WTC11 (cell line): ENCODE measurements at regions not wholly inside any gene's neighbourhood (a gene's known extent, or its start where the extent isn't known, plus 50 kb on each side); places are given as distances from the start of the nearest gene placed in this dataset.

ENCODE experiments used
- AFF4 ChIP-seq: sonication (generic); formaldehyde crosslinking; IDR thresholded peaks from 2 replicates; pipeline ENCODE4 v1.8.1; 2023; ENCODE audit warnings: mild to moderate bottlenecking, missing genetic modification reagents, borderline replicate concordance
- AR ChIP-seq: fragments of 250-450 bp; sonication (Bioruptor Pico); IDR thresholded peaks from 2 replicates; pipeline ENCODE4 v1.9.0; 2021; ENCODE audit warnings: mild to moderate bottlenecking
- ARID4B ChIP-seq: sonication (generic); formaldehyde crosslinking; IDR thresholded peaks from 2 replicates; pipeline ENCODE4 v1.8.0; 2023; ENCODE audit warnings: missing genetic modification reagents, mild to moderate bottlenecking, borderline replicate concordance
- CTCF ChIP-seq: fragments of 200-600 bp; IDR thresholded peaks from 2 replicates; pipeline ENCODE4 v1.8.0; 2022; ENCODE audit warnings: antibody characterized with exemption
- E2F4 ChIP-seq: sonication (generic); formaldehyde crosslinking; IDR thresholded peaks from 2 replicates; pipeline ENCODE4 v1.8.1; 2022; ENCODE audit warnings: low read depth, mild to moderate bottlenecking, moderate library complexity, missing genetic modification reagents, borderline replicate concordance
- FOXP1 ChIP-seq: sonication (generic); formaldehyde crosslinking; IDR thresholded peaks from 2 replicates; pipeline ENCODE4 v1.8.0; 2022; ENCODE audit warnings: missing genetic modification reagents, mild to moderate bottlenecking, moderate library complexity, borderline replicate concordance
- HMGXB4 ChIP-seq: sonication (generic); formaldehyde crosslinking; IDR thresholded peaks from 2 replicates; pipeline ENCODE4 v1.8.1; 2023; ENCODE audit warnings: mild to moderate bottlenecking, moderate library complexity, missing genetic modification reagents
- JUN ChIP-seq: sonication (generic); formaldehyde crosslinking; IDR thresholded peaks from 2 replicates; pipeline ENCODE4 v1.8.0; 2023; ENCODE audit warnings: mild to moderate bottlenecking, missing genetic modification reagents
- MAX ChIP-seq: sonication (generic); formaldehyde crosslinking; IDR thresholded peaks from 2 replicates; pipeline ENCODE4 v1.8.0; 2022; ENCODE audit warnings: mild to moderate bottlenecking, missing genetic modification reagents
- MLX ChIP-seq: sonication (generic); formaldehyde crosslinking; IDR thresholded peaks from 2 replicates; pipeline ENCODE4 v1.8.1; 2023; ENCODE audit warnings: mild to moderate bottlenecking, missing genetic modification reagents, moderate library complexity
- MXD4 ChIP-seq: fragments of 250-450 bp; sonication (Bioruptor Pico); IDR thresholded peaks from 2 replicates; pipeline ENCODE4 v1.8.0; 2021; ENCODE audit warnings: mild to moderate bottlenecking, moderate library complexity, borderline replicate concordance
- SP1 ChIP-seq: sonication (generic); formaldehyde crosslinking; conservative IDR thresholded peaks from 2 replicates; pipeline ENCODE4 v1.8.1; 2022; ENCODE audit warnings: missing genetic modification reagents
- ZNF121 ChIP-seq: sonication (generic); formaldehyde crosslinking; IDR thresholded peaks from 2 replicates; pipeline ENCODE4 v1.8.0; 2023; ENCODE audit warnings: missing genetic modification reagents
- ZNF232 ChIP-seq: sonication (generic); formaldehyde crosslinking; IDR thresholded peaks from 2 replicates; pipeline ENCODE4 v1.8.0; 2022; ENCODE audit warnings: mild to moderate bottlenecking, missing genetic modification reagents

GRCh38 chr10:123613346-123613850 is 52.8 kb upstream of the GPR26 start:
- TF ChIP-seq FOXP1 (CRISPR knock-in tag), result no peak
- TF ChIP-seq SP1, result no peak
- no peak for TF ChIP-seq CTCF
- no peak for TF ChIP-seq E2F4 (CRISPR knock-in tag)
- TF ChIP-seq AFF4, result no peak
- TF ChIP-seq MLX (CRISPR knock-in tag), result no peak
- TF ChIP-seq HMGXB4 (CRISPR knock-in tag), result no peak
- no peak for TF ChIP-seq ZNF232
- TF ChIP-seq ZNF121 (CRISPR knock-in tag), result no peak
- no peak for TF ChIP-seq MXD4 (CRISPR knock-in tag)
- no peak for TF ChIP-seq MAX (CRISPR knock-in tag)
- TF ChIP-seq ARID4B, result no peak
- TF ChIP-seq JUN (CRISPR knock-in tag), result no peak
- no peak for TF ChIP-seq AR (CRISPR knock-in tag)
